Glutamatergic neuron (in vitro differentiated cells): ENCODE measurements at regions not wholly inside any gene's neighbourhood (a gene's known extent, or its start where the extent isn't known, plus 50 kb on each side); places are given as distances from the start of the nearest gene placed in this dataset.

ENCODE experiments used
- DNase-seq: peaks from one replicate; pipeline ENCODE4 v3.0.0; 2022
- H3K27ac Mint-ChIP-seq: one replicate; pipeline ENCODE4 v1.8.0; 2020; ENCODE audit warnings: mild to moderate bottlenecking, mixed read lengths, inconsistent platforms; ENCODE audit not compliant: unreplicated experiment
- H3K27me3 Mint-ChIP-seq: one replicate; pipeline ENCODE4 v1.8.0; 2020; ENCODE audit warnings: mild to moderate bottlenecking, moderate library complexity, mixed read lengths, inconsistent platforms; ENCODE audit not compliant: unreplicated experiment
- H3K36me3 Mint-ChIP-seq: one replicate; pipeline ENCODE4 v1.8.0; 2020; ENCODE audit warnings: mild to moderate bottlenecking, mixed read lengths, inconsistent platforms; ENCODE audit not compliant: unreplicated experiment
- H3K4me1 Mint-ChIP-seq: one replicate; pipeline ENCODE4 v1.8.0; 2020; ENCODE audit warnings: mild to moderate bottlenecking, low read depth, mixed read lengths, inconsistent platforms; ENCODE audit not compliant: unreplicated experiment
- H3K4me3 Mint-ChIP-seq: one replicate; pipeline ENCODE4 v1.8.0; 2020; ENCODE audit warnings: mild to moderate bottlenecking, mixed read lengths, inconsistent platforms; ENCODE audit not compliant: unreplicated experiment
- H3K9me3 Mint-ChIP-seq: one replicate; pipeline ENCODE4 v1.8.0; 2020; ENCODE audit warnings: mild to moderate bottlenecking, moderate library complexity, mixed read lengths, inconsistent platforms; ENCODE audit not compliant: unreplicated experiment
- TF ChIP-seq, protein P1 (sequence below): fragments of 200-600 bp; sonication (generic); IDR thresholded peaks from one replicate; pipeline ENCODE4 v1.5.0; 2021; ENCODE audit not compliant: partially characterized antibody, unreplicated experiment

DNA sequence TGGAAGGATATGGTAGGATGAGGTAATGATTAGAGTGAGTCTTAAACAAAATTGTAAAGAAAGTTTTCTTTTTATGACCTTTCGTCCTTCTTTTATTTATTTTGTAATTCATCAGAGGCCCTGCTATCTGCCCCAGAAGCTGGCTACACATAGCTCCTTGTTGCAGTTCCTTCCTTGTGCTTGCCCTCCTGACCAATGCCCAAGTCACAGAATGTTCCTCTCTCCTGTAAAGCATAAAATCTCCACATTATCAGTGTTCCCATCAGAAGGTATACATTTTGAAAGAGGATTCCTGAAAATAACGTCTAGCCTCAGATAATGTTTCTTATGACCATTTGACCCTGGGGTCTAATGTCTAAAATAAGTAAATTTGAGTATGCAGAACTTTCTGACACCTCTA is 78.3 kb downstream of the RND3 start:
- DNase-seq = no peak
- peaks cover 4% of the 10 kb centered on the region for H3K9me3 Mint-ChIP-seq
- H3K27me3 Mint-ChIP-seq = no peaks in the 10 kb centered on the region
- no peak overlapping the region for H3K4me3 Mint-ChIP-seq
- peaks cover 10% of the 10 kb centered on the region for H3K4me1 Mint-ChIP-seq
- peaks cover 4% of the 10 kb centered on the region for H3K36me3 Mint-ChIP-seq
- no peak overlapping the region for H3K27ac Mint-ChIP-seq
- TF ChIP-seq, protein P1, sequence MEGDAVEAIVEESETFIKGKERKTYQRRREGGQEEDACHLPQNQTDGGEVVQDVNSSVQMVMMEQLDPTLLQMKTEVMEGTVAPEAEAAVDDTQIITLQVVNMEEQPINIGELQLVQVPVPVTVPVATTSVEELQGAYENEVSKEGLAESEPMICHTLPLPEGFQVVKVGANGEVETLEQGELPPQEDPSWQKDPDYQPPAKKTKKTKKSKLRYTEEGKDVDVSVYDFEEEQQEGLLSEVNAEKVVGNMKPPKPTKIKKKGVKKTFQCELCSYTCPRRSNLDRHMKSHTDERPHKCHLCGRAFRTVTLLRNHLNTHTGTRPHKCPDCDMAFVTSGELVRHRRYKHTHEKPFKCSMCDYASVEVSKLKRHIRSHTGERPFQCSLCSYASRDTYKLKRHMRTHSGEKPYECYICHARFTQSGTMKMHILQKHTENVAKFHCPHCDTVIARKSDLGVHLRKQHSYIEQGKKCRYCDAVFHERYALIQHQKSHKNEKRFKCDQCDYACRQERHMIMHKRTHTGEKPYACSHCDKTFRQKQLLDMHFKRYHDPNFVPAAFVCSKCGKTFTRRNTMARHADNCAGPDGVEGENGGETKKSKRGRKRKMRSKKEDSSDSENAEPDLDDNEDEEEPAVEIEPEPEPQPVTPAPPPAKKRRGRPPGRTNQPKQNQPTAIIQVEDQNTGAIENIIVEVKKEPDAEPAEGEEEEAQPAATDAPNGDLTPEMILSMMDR = no peak

DNA sequence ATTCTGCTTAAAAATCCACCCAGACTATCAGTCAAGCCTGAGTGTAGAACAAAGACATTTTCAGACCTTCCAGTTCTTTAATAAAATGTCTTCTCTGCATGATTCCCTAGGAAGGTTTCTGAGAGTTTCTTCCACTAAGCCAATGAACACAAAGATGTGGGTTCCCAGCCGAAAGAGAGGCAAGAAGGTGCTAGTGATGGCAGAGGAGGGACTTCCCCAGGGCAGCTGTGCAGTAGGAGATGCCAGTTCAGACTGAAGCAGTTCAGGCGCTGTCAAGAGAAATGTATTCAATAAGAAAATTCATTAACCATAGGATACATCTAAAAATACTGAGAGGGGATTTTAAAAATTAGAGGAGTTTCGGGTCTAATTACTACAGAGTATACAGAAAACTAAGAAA is 83.3 kb downstream of the RND3 start:
- TF ChIP-seq, protein P1 = no peak
- DNase-seq = no peak
- no peak overlapping the region for H3K4me3 Mint-ChIP-seq
- H3K27ac Mint-ChIP-seq = no peak overlapping the region
- H3K36me3 Mint-ChIP-seq = no peaks in the 10 kb centered on the region
- no peaks in the 10 kb centered on the region for H3K27me3 Mint-ChIP-seq
- H3K9me3 Mint-ChIP-seq = peaks cover 1% of the 10 kb centered on the region
- no peaks in the 10 kb centered on the region for H3K4me1 Mint-ChIP-seq

DNA sequence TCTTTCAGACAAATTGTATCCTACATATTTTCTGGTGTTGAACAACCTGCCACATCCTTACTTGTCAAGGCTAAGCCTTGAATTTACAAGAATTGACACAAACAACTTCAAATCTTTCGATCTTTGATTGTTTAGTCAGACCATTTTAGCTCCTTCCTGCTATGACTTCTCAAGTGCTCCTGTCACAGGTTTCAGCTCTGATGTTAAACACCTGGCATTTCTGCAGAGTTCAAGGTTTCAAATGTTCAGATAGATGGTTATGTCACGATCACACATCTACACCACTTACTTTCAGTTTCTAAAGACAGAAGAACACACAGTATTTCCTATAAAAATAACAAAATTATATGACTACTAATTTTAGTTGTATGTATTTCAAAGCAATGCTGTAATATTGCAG is 84.0 kb downstream of the RND3 start:
- H3K4me1 Mint-ChIP-seq = no peaks in the 10 kb centered on the region

GRCh38 chr2:150402953-150403352 is 84.5 kb downstream of the RND3 start:
- DNase-seq = no peak
- peaks cover 1% of the 10 kb centered on the region for H3K9me3 Mint-ChIP-seq
- H3K4me1 Mint-ChIP-seq = no peaks in the 10 kb centered on the region
- TF ChIP-seq, protein P1 = no peak
- H3K36me3 Mint-ChIP-seq = no peaks in the 10 kb centered on the region
- no peak overlapping the region for H3K4me3 Mint-ChIP-seq
- H3K27me3 Mint-ChIP-seq = no peaks in the 10 kb centered on the region
- H3K27ac Mint-ChIP-seq = no peak overlapping the region

More for the DNA sequence above, 84.0 kb downstream of the RND3 start:
- no peak for DNase-seq
- Mint-ChIP-seq H3K27me3 (no peaks in the 10 kb centered on the region), H3K27ac (no peak overlapping the region), H3K36me3 (no peaks in the 10 kb centered on the region), H3K4me3 (no peak overlapping the region), H3K9me3 (peaks cover 1% of the 10 kb centered on the region)
- TF ChIP-seq, protein P1 = no peak

DNA sequence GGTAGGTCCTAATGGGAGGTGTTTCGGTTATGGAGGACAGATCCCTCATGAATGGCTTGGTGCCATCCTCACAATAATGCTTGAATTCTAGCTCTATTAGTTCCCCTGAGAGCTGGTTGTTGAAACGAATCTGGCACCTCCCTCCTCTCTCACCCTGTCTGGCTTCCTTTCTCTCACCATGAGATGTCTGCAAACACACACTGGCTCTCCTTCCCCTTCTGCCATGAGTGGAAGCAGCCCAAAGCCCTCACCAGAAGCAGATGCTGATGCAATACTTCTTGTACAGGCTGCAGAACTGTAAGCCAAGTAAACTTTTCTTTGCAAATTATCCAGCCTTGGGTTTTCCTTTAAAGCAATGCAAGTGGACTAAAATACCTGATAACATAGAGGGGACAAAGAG is 86.6 kb downstream of the RND3 start:
- Mint-ChIP-seq H3K27me3 (no peaks in the 10 kb centered on the region), H3K36me3 (no peaks in the 10 kb centered on the region), H3K27ac (no peak overlapping the region), H3K4me1 (no peaks in the 10 kb centered on the region), H3K9me3 (no peaks in the 10 kb centered on the region), H3K4me3 (no peak overlapping the region)
- no peak for DNase-seq
- TF ChIP-seq, protein P1 = no peak
